Peyer's patch (tissue), 4 donors: ENCODE measurements at regions not wholly inside any gene's neighbourhood (a gene's known extent, or its start where the extent isn't known, plus 50 kb on each side); places are given as distances from the start of the nearest gene placed in this dataset.

Experiments used
- CTCF ChIP-seq, 6 experiments: fragments of 450-650 bp in 4 of 6; fragments of 200-600 bp in 2 of 6; sonication (generic) in 1 of 6; IDR thresholded peaks; one replicate each; pipeline ENCODE4 v1.5.1; 2017 to 2019; ENCODE audit warnings: antibody characterized with exemption in 6 of 6, mild to moderate bottlenecking in 3 of 6, moderate library complexity in 1 of 6
- POLR2A ChIP-seq, 2 donors: fragments of 450-650 bp; IDR thresholded peaks; one replicate each; pipeline ENCODE4 v1.5.1; 2017; ENCODE audit warnings: antibody characterized with exemption in 2 of 2, mild to moderate bottlenecking in 2 of 2, moderate library complexity in 2 of 2

GRCh38 chr2:150413366-150413765 lies 74.1 kb downstream of the RND3 start:
- TF ChIP-seq CTCF (IDR thresholded peaks at IDR 0.05) (no peak), POLR2A (IDR thresholded peaks at IDR 0.05) (no peak)
